ENCODE measurements at regions not wholly inside any gene's neighbourhood (a gene's known extent, or its start where the extent isn't known, plus 50 kb on each side); places are given as distances from the start of the nearest gene placed in this dataset.

GRCh38 chr14:38958589-38958988 lies 144.4 kb downstream of the SEC23A start:
- TF ChIP-seq YY1 (IDR thresholded peaks at IDR 0.05; ENCODE audit: insufficient read depth, insufficient read length), result no peak
- no peak for TF ChIP-seq ZNF274 (IDR thresholded peaks at IDR 0.05; ENCODE audit: low read depth, low read length)
- no peak for TF ChIP-seq SUZ12 (IDR thresholded peaks at IDR 0.05; ENCODE audit: extremely low read depth, insufficient read depth, insufficient read length)
